Activated T-cell treated with anti-CD3 and anti-CD28 coated beads for 1 hour (primary cell): ENCODE measurements at regions not wholly inside any gene's neighbourhood (a gene's known extent, or its start where the extent isn't known, plus 50 kb on each side); places are given as distances from the start of the nearest gene placed in this dataset.
"Not testable (repeated sequence)": the region's sequence is repeated elsewhere in the genome, so short reads cannot be mapped to it uniquely, and the experiment has no call there.

Experiments used
- DNase-seq: peaks from one replicate; pipeline ENCODE4 v3.0.0-alpha.2; 2020; ENCODE audit warnings: low read depth

GRCh38 chr4:49117951-49118350 is 131.9 kb downstream of the CWH43 start:
- not testable (repeated sequence) for DNase-seq

DNA sequence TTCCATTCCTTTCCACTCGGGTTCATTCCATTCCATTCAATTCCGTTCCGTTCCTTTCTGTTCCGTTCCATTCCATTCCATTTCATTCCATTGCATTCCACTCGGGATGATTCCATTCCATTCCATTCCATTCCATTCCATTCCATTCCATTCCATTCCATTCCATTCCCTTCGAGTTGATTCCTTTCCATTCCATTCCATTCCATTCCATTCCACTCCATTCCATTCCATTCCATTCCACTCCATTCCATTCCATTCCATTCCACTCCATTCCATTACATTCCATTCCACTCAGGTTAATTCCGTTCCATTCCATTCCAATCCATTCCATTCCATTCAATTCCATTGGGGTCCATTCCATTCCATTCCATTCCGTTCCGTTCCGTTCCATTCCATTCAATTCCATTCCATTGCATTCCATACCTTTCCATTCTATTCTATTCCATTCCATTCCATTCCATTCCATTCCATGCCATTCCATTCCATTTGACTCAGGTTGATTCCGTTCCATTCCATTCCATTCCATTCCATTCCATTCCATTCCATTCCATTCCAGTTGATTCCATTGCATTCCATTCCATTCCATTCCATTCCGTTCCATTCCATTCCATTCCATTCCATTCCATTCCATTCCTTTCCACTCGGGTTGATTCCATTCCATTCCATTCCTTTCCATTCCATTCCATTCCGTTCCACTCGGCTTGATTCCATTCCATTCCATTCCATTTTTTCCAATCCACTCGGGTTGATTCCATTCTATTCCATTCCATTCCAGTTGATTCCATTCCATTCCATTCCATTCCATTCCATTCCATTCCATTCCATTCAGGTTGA is 132.5 kb downstream of the CWH43 start:
- not testable (repeated sequence) for DNase-seq

- DNase-seq: not testable (repeated sequence)
These were observed 133.3 kb downstream of the CWH43 start for GRCh38 chr4:49119345-49119744.

- not testable (repeated sequence) for DNase-seq
These were observed 134.1 kb downstream of the CWH43 start for GRCh38 chr4:49120042-49120779.

- not testable (repeated sequence) for DNase-seq
These were observed 134.7 kb downstream of the CWH43 start for GRCh38 chr4:49120804-49121203.

DNA sequence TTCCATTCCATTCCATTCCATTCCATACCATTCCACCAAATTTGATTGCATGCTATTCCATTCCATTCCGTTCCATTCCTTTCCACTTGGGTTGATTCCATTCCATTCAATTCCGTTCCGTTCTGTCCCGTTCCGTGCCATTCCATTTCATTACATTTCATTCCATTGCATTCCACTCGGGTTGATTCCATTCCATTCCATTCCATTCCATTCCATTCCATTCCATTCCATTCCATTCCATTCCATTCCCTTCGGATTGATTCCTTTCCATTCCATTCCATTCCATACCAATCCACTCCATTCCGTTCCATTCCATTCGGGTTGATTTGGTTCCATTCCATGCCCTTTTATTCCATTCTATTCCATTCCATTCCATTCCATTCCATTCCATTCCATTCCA is 140.4 kb downstream of the CWH43 start:
- DNase-seq: not testable (repeated sequence)

- DNase-seq: not testable (repeated sequence)
These were observed 140.8 kb downstream of the CWH43 start for GRCh38 chr4:49126858-49127257.

DNA sequence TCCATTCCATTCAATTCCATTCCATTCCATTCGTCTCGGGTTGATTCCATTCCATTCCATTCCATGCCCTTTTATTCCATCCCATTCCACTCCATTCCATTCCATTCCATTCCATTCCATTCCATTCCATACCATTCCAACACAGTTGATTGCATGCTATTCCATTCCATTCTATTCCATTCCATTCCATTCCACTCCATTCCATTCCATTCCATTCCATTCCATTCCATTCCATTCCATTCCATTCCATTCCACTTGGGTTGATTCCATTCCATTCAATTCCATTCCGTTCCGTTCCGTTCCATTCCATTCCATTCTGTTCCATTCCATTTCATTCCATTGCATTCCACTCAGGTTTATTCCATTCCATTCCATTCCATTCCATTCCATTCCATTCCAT is 143.3 kb downstream of the CWH43 start:
- DNase-seq: not testable (repeated sequence)

GRCh38 chr4:49129870-49130269 is 143.8 kb downstream of the CWH43 start:
- not testable (repeated sequence) for DNase-seq

GRCh38 chr4:49130724-49131123 is 144.6 kb downstream of the CWH43 start:
- DNase-seq: not testable (repeated sequence)

DNA sequence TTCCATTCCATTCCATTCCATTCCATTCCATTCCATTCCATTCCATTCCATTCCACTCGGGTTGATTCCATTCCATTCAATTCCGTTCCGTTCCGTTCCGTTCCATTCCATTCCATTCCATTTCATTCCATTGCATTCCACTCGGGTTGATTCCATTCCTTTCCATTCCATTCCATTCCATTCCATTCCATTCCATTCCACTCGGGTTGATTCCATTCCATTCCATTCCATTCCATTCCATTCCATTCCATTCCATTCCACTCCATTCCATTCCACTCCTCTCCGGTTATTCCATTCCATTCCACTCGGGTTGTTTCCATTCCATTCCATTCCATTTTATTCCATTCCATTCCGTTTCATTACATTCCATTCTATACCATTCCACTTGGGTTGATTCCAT is 151.0 kb downstream of the CWH43 start:
- DNase-seq: not testable (repeated sequence)

DNA sequence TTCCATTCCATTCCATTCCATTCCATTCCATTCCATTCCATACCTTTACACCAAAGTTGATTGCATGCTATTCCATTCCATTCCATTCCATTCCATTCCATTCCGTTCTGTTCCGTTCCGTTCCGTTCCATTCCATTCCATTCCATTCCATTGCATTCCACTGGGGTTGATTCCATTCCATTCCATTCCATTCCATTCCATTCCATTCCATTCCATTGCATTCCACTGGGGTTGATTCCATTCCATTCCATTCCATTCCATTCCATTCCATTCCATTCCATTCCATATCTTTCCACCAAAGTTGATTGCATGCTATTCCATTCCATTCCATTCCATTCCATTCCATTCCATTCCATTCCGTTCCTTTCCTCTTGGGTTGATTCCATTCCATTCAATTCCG is 151.9 kb downstream of the CWH43 start:
- not testable (repeated sequence) for DNase-seq

DNA sequence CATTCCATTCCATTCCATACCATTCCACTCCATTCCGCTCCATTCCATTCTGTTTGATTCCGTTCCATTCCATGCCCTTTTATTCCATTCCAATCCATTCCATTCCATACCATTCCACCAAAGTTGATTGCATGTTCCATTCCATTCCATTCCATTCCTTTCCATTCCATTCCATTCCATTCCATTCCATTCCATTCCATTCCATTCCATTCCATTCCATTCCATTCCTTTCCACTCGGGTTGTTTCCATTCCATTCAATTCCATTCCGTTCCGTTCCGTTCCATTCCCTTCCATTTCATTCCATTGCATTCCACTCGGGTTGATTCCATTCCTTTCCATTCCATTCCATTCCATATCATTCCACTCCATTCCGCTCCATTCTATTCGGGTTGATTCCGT is 152.7 kb downstream of the CWH43 start:
- DNase-seq: not testable (repeated sequence)

- DNase-seq: not testable (repeated sequence)
These were observed 153.4 kb downstream of the CWH43 start for GRCh38 chr4:49139513-49139912.

GRCh38 chr4:49140351-49140750 is 154.3 kb downstream of the CWH43 start:
- DNase-seq: peak; percentile 5

DNA sequence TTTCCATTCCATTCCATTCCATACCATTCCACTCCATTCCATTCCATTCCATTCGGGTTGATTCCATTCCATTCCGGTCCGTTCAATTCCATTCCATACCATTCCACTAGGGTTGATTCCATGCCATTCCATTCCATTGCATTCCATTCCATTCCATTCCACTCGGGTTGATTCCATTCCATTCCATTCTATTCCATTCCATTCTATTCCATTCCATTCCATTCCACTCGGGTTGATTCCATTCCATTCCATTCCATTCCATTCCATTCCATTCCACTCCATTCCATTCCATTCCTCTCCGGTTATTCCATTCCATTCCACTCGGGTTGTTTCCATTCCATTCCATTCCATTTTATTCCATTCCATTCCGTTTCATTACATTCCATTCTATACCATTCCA is 155.9 kb downstream of the CWH43 start:
- not testable (repeated sequence) for DNase-seq

DNA sequence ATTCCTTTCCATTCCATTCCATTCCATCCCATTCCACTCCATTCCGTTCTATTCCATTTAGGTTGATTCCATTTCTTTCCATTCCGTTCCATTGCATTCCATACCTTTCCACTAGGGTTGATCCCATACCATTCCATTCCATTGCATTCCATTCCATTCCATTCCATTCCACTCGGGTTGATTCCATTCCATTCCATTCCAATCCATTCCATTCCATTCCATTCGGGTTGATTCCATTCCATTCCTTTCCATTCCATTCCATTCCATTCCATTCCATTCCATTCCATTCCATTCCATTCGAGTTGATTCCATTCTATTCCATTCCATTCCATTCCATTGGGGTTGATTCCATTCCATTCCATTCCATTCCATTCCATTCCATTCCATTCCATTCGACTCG is 161.1 kb downstream of the CWH43 start:
- not testable (repeated sequence) for DNase-seq

DNA sequence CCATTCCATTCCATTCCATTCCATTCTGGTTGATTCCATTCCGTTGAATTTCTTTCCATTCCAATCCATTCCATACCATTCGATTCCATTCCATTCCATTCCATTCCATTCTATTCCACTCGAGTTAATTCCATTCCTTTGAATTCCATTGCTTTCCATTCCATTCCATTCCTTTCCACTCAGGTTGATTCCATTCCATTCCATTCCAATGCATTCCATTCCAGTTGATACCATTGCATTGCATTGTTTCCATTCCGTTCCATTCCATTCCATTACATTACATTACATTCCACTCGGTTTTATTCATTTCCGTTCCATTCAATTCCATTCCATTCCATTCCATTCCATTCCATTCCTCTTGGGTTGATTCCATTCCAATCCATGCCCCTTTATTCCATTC is 161.5 kb downstream of the CWH43 start:
- not testable (repeated sequence) for DNase-seq

- not testable (repeated sequence) for DNase-seq
These were observed 163.2 kb downstream of the CWH43 start for GRCh38 chr4:49149006-49149975.

DNA sequence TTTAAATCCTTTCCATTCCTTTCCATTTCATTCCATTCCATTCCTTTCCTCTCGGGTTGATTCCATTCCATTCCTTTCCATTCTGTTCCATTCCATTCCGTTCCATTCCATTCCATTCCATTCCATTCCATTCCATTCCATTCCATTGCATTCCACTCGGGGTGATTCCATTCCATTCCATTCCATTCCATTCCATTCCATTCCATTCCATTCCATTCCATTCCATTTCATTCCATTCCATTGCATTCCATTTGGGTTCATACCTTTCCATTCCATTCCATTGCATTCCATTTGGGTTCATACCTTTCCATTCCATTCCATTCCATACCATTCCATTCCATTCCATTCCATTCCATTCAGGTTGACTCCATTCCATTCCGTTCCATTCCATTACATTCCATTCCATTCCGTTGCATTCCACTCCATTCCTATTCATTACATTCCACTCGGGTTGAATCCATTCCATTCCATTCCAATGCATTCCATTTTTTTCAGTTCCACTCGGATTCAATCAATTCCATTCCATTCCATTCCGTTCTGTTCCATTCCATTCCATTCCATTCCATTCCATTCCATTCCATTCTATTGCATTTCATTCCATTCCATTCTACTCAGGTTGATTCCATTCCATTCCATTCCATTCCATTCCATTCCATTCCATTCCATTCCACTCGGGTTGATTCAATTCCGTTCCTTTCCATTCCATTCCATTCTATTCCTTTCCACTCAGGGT is 164.4 kb downstream of the CWH43 start:
- DNase-seq: not testable (repeated sequence)

GRCh38 chr4:49153011-49153410 is 166.9 kb downstream of the CWH43 start:
- not testable (repeated sequence) for DNase-seq
